IMR-90 (cell line): ENCODE measurements at regions not wholly inside any gene's neighbourhood (a gene's known extent, or its start where the extent isn't known, plus 50 kb on each side); places are given as distances from the start of the nearest gene placed in this dataset.

ENCODE experiments used
- ATAC-seq: fragments of 200-7000 bp; cut with Tn5 transposase; 2 replicates; pipeline ENCODE4 v1.9.1; 2020; ENCODE audit warnings: low read depth, mild to moderate bottlenecking, moderate library complexity
- BruUV-seq: library from RNA; stranded (reverse); fragments of 400-500 nt; replicated peaks from 2 replicates; lab custom pipeline; 2021; lab: Mats Ljungman, UMichigan
- CTCF ChIA-PET: fragments of 300-600 bp; formaldehyde crosslinking; extraction: SDS; loops from one replicate; lab custom pipeline; 2021; ENCODE audit warnings: antibody characterized with exemption; lab: Yijun Ruan, JAX
- POLR2A ChIA-PET: fragments of 300-600 bp; sonication (Branson Sonifier 250); formaldehyde crosslinking; loops from one replicate; lab custom pipeline; 2022; ENCODE audit warnings: antibody characterized with exemption; ENCODE audit not compliant: unreplicated experiment; lab: Charles Lee
- DNase-seq: peaks from one replicate; pipeline ENCODE4 v3.0.0; 2013
- H2AFZ ChIP-seq: replicated peaks from 2 replicates; pipeline ENCODE3; 2013; ENCODE audit warnings: low read length, mild to moderate bottlenecking; ENCODE audit not compliant: poor library complexity
- H2AK5ac ChIP-seq: 2 replicates; pipeline ENCODE4 v1.6.1; 2013; ENCODE audit warnings: low read depth, low read length, inconsistent platforms
- H2AK9ac ChIP-seq: replicated peaks from 2 replicates; pipeline ENCODE3; 2013; ENCODE audit warnings: mild to moderate bottlenecking, low read depth, low read length, moderate library complexity; ENCODE audit not compliant: poor library complexity
- H2BK120ac ChIP-seq: 2 replicates; pipeline ENCODE4 v1.6.1; 2013; ENCODE audit warnings: low read depth, low read length, inconsistent platforms
- H2BK15ac ChIP-seq: 3 replicates; pipeline ENCODE4 v1.6.1; 2013; ENCODE audit warnings: low read depth, low read length, inconsistent platforms
- H2BK20ac ChIP-seq: 2 replicates; pipeline ENCODE4 v1.6.1; 2013; ENCODE audit warnings: low read depth, mild to moderate bottlenecking, inconsistent platforms, low read length, moderate library complexity
- H2BK5ac ChIP-seq: 2 replicates; pipeline ENCODE4 v1.6.1; 2013; ENCODE audit warnings: mild to moderate bottlenecking, low read depth, low read length, inconsistent platforms; ENCODE audit not compliant: poor library complexity, severe bottlenecking
- H3K14ac ChIP-seq: replicated peaks from 2 replicates; pipeline ENCODE4 v1.6.1; 2013; ENCODE audit warnings: low read depth, low read length, inconsistent platforms
- H3K18ac ChIP-seq: 2 replicates; pipeline ENCODE4 v1.6.1; 2013; ENCODE audit warnings: low read depth, low read length, control low read depth
- H3K23ac ChIP-seq: 2 replicates; pipeline ENCODE4 v1.6.1; 2013; ENCODE audit warnings: low read depth, low read length, inconsistent platforms
- H3K27ac ChIP-seq: 2 replicates; pipeline ENCODE4 v1.5.1; 2013; ENCODE audit warnings: mild to moderate bottlenecking, control low read depth, low read length; ENCODE audit not compliant: insufficient read depth
- H3K27me3 ChIP-seq: 2 replicates; pipeline ENCODE4 v1.6.1; 2013; ENCODE audit warnings: low read length; ENCODE audit not compliant: control insufficient read depth, insufficient read depth
- H3K36me3 ChIP-seq: 2 replicates; pipeline ENCODE4 v1.6.1; 2013; ENCODE audit warnings: low read length, mixed read lengths; ENCODE audit not compliant: control insufficient read depth, insufficient read depth
- H3K4ac ChIP-seq: 2 replicates; pipeline ENCODE4 v1.6.1; 2013; ENCODE audit warnings: low read depth, low read length, inconsistent platforms
- H3K4me1 ChIP-seq: 2 replicates; pipeline ENCODE4 v1.6.1; 2013; ENCODE audit warnings: low read length, mixed read lengths; ENCODE audit not compliant: control insufficient read depth, insufficient read depth
- H3K4me2 ChIP-seq: 2 replicates; pipeline ENCODE4 v1.6.1; 2013; ENCODE audit warnings: low read depth, mild to moderate bottlenecking, control low read depth, low read length, moderate library complexity
- H3K4me3 ChIP-seq: 2 replicates; pipeline ENCODE4 v1.5.1; 2013; ENCODE audit warnings: low read depth, mild to moderate bottlenecking, control low read depth, low read length, moderate library complexity; ENCODE audit not compliant: insufficient read depth
- H3K56ac ChIP-seq: 2 replicates; pipeline ENCODE4 v1.6.1; 2013; ENCODE audit warnings: low read length, inconsistent platforms; ENCODE audit not compliant: insufficient read depth; ENCODE audit errors: extremely low read depth
- H3K79me1 ChIP-seq, 2 experiments: 2 replicates each; pipeline ENCODE4 v1.6.1; 2013; ENCODE audit warnings: low read length in 2 of 2, inconsistent platforms in 1 of 2, low read depth in 1 of 2
- H3K9ac ChIP-seq: 2 replicates; pipeline ENCODE4 v1.6.1; 2013; ENCODE audit warnings: low read depth, low read length, control low read depth
- H3K9me1 ChIP-seq: 2 replicates; pipeline ENCODE4 v1.6.1; 2013; ENCODE audit warnings: low read length, inconsistent platforms; ENCODE audit not compliant: insufficient read depth
- H3K9me3 ChIP-seq: 2 replicates; pipeline ENCODE4 v1.6.1; 2013; ENCODE audit warnings: low read length; ENCODE audit not compliant: control insufficient read depth, insufficient read depth
- H4K20me1 ChIP-seq: 2 replicates; pipeline ENCODE4 v1.6.1; 2013; ENCODE audit warnings: low read length, inconsistent platforms; ENCODE audit not compliant: insufficient read depth
- H4K5ac ChIP-seq: 2 replicates; pipeline ENCODE4 v1.6.1; 2013; ENCODE audit warnings: mild to moderate bottlenecking, low read depth, low read length, control low read depth
- H4K8ac ChIP-seq, 2 experiments: 2 replicates each; pipeline ENCODE4 v1.6.1; 2013; ENCODE audit warnings: low read depth in 2 of 2, low read length in 2 of 2, control low read depth in 1 of 2, inconsistent platforms in 1 of 2
- H4K91ac ChIP-seq: 2 replicates; pipeline ENCODE4 v1.6.1; 2013; ENCODE audit warnings: low read depth, low read length, inconsistent platforms; ENCODE audit not compliant: insufficient read depth
- BHLHE40 ChIP-seq: fragments of 150-350 bp; IDR thresholded peaks from 2 replicates; pipeline ENCODE4 v1.6.1; 2016; ENCODE audit warnings: mild to moderate bottlenecking, low read depth, low read length
- CEBPB ChIP-seq: IDR thresholded peaks from 2 replicates; pipeline ENCODE4 v1.6.1; 2012; ENCODE audit warnings: low read depth, low read length, improper control_type of control experiment
- CHD1 ChIP-seq: IDR thresholded peaks from 2 replicates; pipeline ENCODE4 v1.6.1; 2012; ENCODE audit warnings: low read depth, low read length, improper control_type of control experiment
- ELK1 ChIP-seq: fragments of 150-350 bp; IDR thresholded peaks from 2 replicates; pipeline ENCODE4 v1.6.1; 2016; ENCODE audit warnings: low read depth, mild to moderate bottlenecking, low read length, moderate library complexity, borderline replicate concordance
- FOS ChIP-seq: fragments of 150-350 bp; IDR thresholded peaks from 2 replicates; pipeline ENCODE4 v1.6.1; 2016; ENCODE audit warnings: low read depth, low read length
- MAFK ChIP-seq: IDR thresholded peaks from 2 replicates; pipeline ENCODE4 v1.6.1; 2012; ENCODE audit warnings: low read depth, low read length, improper control_type of control experiment
- MXI1 ChIP-seq: IDR thresholded peaks from 2 replicates; pipeline ENCODE4 v1.6.1; 2012; ENCODE audit warnings: low read depth, mild to moderate bottlenecking, low read length, moderate library complexity, borderline replicate concordance
- NFE2L2 ChIP-seq: fragments of 150-350 bp; IDR thresholded peaks from 2 replicates; pipeline ENCODE4 v1.6.1; 2016; ENCODE audit warnings: low read depth, mild to moderate bottlenecking, low read length
- POLR2A ChIP-seq: IDR thresholded peaks from 2 replicates; pipeline ENCODE4 v1.6.1; 2012; ENCODE audit warnings: mild to moderate bottlenecking, low read depth, low read length
- RAD21 ChIP-seq: IDR thresholded peaks from 2 replicates; pipeline ENCODE4 v1.6.1; 2012; ENCODE audit warnings: low read length, improper control_type of control experiment
- RCOR1 ChIP-seq: IDR thresholded peaks from 2 replicates; pipeline ENCODE4 v1.6.1; 2012; ENCODE audit warnings: mild to moderate bottlenecking, low read length, improper control_type of control experiment; ENCODE audit not compliant: insufficient replicate concordance
- RFX5 ChIP-seq: IDR thresholded peaks from 2 replicates; pipeline ENCODE4 v1.8.0; 2012; ENCODE audit warnings: low read depth, mild to moderate bottlenecking, low read length, moderate library complexity
- USF2 ChIP-seq: fragments of 150-350 bp; IDR thresholded peaks from 2 replicates; pipeline ENCODE4 v1.6.1; 2017; ENCODE audit warnings: mild to moderate bottlenecking, antibody characterized with exemption, low read length, low read depth
- WGBS, 2 experiments: methylation state at CpG; one replicate each; pipeline versions ENCODE4 v1.1.5 to v1.1.7; 2013; ENCODE audit warnings: missing lambda C conversion rate in 2 of 2; ENCODE audit not compliant: insufficient read length in 1 of 2; ENCODE audit errors: extremely low coverage in 2 of 2; 5-methylcytosine and 5-hydroxymethylcytosine counted together
- dilution Hi-C: fragments of 300-500 bp; cut with HindIII; formaldehyde crosslinking; loops from one replicate; pipeline ENCODE4 v1.14.3; 2018; ENCODE audit warnings: low sequenced_read_pairs; ENCODE audit not compliant: unreplicated experiment
- in situ Hi-C: fragments of 300-500 bp; cut with MboI; formaldehyde crosslinking; loops from 3 replicates; pipeline ENCODE4 v1.14.3; 2019; ENCODE audit warnings: low sequenced_read_pairs, inconsistent platforms, mixed read lengths
- intact Hi-C: fragments of 100-400 bp; cut with micrococcal nuclease; formaldehyde crosslinking; loops from 2 replicates; pipeline ENCODE4 v1.10.0; 2022
- TF ChIP-seq, protein P1 (sequence below): conservative IDR thresholded peaks from 2 replicates; pipeline ENCODE4 v1.5.1; 2012; ENCODE audit warnings: mild to moderate bottlenecking, low read depth, low read length, improper control_type of control experiment

- no peak overlapping the region for H3K18ac ChIP-seq
- no peaks in the 10 kb centered on the region for H3K4me1 ChIP-seq
- no peak overlapping the region for H2BK20ac ChIP-seq
- no peak overlapping the region for H3K4me2 ChIP-seq
- no peak overlapping the region for H4K8ac ChIP-seq
- ChIA-PET CTCF (interaction anchor here (1.0 kb wide), 1 partner anchor 10 kb away, joined by 3 read pairs; no protein-coding TSS in a partner anchor), POLR2A (no interaction called here)
- H4K20me1 ChIP-seq, result no peaks in the 10 kb centered on the region
- in situ Hi-C loops (no loop called here), dilution Hi-C loops (no loop called here), intact Hi-C loops (no loop called here)
- H3K79me1 ChIP-seq, result no peaks in the 10 kb centered on the region
- H2AFZ ChIP-seq, result no peak overlapping the region
- H2BK5ac ChIP-seq, result no peak overlapping the region
- no peak overlapping the region for H3K27ac ChIP-seq
- H3K9ac ChIP-seq, result no peak overlapping the region
- no peak overlapping the region for H3K4me3 ChIP-seq
- no peak overlapping the region for H2AK9ac ChIP-seq
- no peak overlapping the region for H2AK5ac ChIP-seq
- H2BK15ac ChIP-seq, result no peak overlapping the region
- no TSS peak for BruUV-seq
- ATAC-seq (no peak), DNase-seq (no peak)
- H3K9me1 ChIP-seq, result no peaks in the 10 kb centered on the region
- WGBS, 2 experiments, result no CpG with 5 or more reads among the region's 3 CpGs
- peaks cover 5% of the 10 kb centered on the region; the same call in 1 of the 2 replicates for H3K9me3 ChIP-seq
- no peak overlapping the region for H2BK120ac ChIP-seq
- H3K27me3 ChIP-seq, result peaks cover 13% of the 10 kb centered on the region
- no peak overlapping the region for H4K5ac ChIP-seq
- no peak overlapping the region for H3K4ac ChIP-seq
- no peak overlapping the region for H3K56ac ChIP-seq
- TF ChIP-seq RFX5, result no peak
- TF ChIP-seq MXI1, result no peak
- no peak for TF ChIP-seq CEBPB
- TF ChIP-seq RAD21, result no peak
- no peak for TF ChIP-seq CHD1
- no peak for TF ChIP-seq RCOR1
- TF ChIP-seq, protein P1, sequence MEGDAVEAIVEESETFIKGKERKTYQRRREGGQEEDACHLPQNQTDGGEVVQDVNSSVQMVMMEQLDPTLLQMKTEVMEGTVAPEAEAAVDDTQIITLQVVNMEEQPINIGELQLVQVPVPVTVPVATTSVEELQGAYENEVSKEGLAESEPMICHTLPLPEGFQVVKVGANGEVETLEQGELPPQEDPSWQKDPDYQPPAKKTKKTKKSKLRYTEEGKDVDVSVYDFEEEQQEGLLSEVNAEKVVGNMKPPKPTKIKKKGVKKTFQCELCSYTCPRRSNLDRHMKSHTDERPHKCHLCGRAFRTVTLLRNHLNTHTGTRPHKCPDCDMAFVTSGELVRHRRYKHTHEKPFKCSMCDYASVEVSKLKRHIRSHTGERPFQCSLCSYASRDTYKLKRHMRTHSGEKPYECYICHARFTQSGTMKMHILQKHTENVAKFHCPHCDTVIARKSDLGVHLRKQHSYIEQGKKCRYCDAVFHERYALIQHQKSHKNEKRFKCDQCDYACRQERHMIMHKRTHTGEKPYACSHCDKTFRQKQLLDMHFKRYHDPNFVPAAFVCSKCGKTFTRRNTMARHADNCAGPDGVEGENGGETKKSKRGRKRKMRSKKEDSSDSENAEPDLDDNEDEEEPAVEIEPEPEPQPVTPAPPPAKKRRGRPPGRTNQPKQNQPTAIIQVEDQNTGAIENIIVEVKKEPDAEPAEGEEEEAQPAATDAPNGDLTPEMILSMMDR, result no peak
- no peak for TF ChIP-seq ELK1
- no peak for TF ChIP-seq NFE2L2
- TF ChIP-seq BHLHE40, result no peak
- no peak for TF ChIP-seq MAFK
- no peak for TF ChIP-seq USF2
- no peak for TF ChIP-seq POLR2A
- TF ChIP-seq FOS, result no peak
- H4K91ac ChIP-seq, result no peak overlapping the region
- H3K14ac ChIP-seq, result no peak overlapping the region
- no peaks in the 10 kb centered on the region for H3K36me3 ChIP-seq
- H3K23ac ChIP-seq, result no peak overlapping the region
Measured at GRCh38 chr12:114293073-114293472, 112.9 kb downstream of the TBX5 start.
